HCT116 (cell line): ENCODE measurements at regions not wholly inside any gene's neighbourhood (a gene's known extent, or its start where the extent isn't known, plus 50 kb on each side); places are given as distances from the start of the nearest gene placed in this dataset.

Experiments used
- ATAC-seq: fragments of 200-7000 bp; cut with Tn5 transposase; 2 replicates; pipeline ENCODE4 v1.9.1; 2020; ENCODE audit warnings: mild to moderate bottlenecking, moderate library complexity
- BruUV-seq: library from RNA; stranded (reverse); fragments of 400-500 nt; replicated peaks from 2 replicates; lab custom pipeline; 2021; lab: Mats Ljungman, UMichigan
- CTCF ChIA-PET: fragments of 300-600 bp; sonication (Branson Sonifier 250); formaldehyde crosslinking; loops from one replicate; lab custom pipeline; 2021; ENCODE audit warnings: antibody characterized with exemption; lab: Charles Lee
- POLR2A ChIA-PET: fragments of 300-600, 350-600 bp; sonication (Branson Sonifier 250); formaldehyde crosslinking; loops from one replicate; lab custom pipeline; 2021; ENCODE audit warnings: antibody characterized with exemption; lab: Charles Lee
- RAD21 ChIA-PET, 2 experiments: fragments of 300-600 bp; sonication (Branson Sonifier 250); formaldehyde crosslinking; loops; one replicate each; lab custom pipeline; 2023; ENCODE audit warnings: low total read pairs in 2 of 2; ENCODE audit not compliant: uncharacterized antibody in 2 of 2, unreplicated experiment in 2 of 2, low non-redundant PET in 1 of 2; lab: Charles Lee
- DNase-seq: peaks from one replicate; pipeline ENCODE4 v3.0.0-alpha.2; 2010; ENCODE audit warnings: low read depth, low spot score
- H2AFZ ChIP-seq: fragments of 200-600 bp; shearing (Covaris generic), sonication (generic); 2 replicates; pipeline ENCODE4 v1.6.1; 2017; ENCODE audit warnings: low read depth, mixed run types, mixed read lengths, antibody characterized with exemption, low read length; ENCODE audit not compliant: poor library complexity, severe bottlenecking
- H3K27ac ChIP-seq: 2 replicates; pipeline ENCODE4 v1.5.1; 2012; ENCODE audit warnings: low read depth, low read length
- H3K27me3 ChIP-seq: fragments of 200-600 bp; sonication (generic); 2 replicates; pipeline ENCODE4 v1.6.1; 2016; ENCODE audit warnings: mixed run types, low read length, mixed read lengths; ENCODE audit not compliant: insufficient read depth
- H3K36me3 ChIP-seq, 2 experiments: fragments of 200-500 bp in 1 of 2; fragments of 200-600 bp in 1 of 2; sonication (Bioruptor generic) in 1 of 2; sonication (generic) in 1 of 2; 2 replicates each; pipeline versions ENCODE4 v1.5.1 to v1.6.1; 2014 to 2016; ENCODE audit warnings: low read length in 2 of 2, inconsistent platforms in 1 of 2, mixed read lengths in 1 of 2, mixed run types in 1 of 2; ENCODE audit not compliant: insufficient read depth in 2 of 2, control insufficient read depth in 1 of 2
- H3K4me1 ChIP-seq, 2 experiments: fragments of 200-600 bp in 1 of 2; sonication (generic) in 1 of 2; 2 replicates each; pipeline versions ENCODE4 v1.5.1 to v1.6.1; 2012 to 2017; ENCODE audit warnings: low read length in 2 of 2, inconsistent platforms in 1 of 2, mild to moderate bottlenecking in 1 of 2, mixed read lengths in 1 of 2, mixed run types in 1 of 2, moderate library complexity in 1 of 2; ENCODE audit not compliant: insufficient read depth in 2 of 2, control insufficient read depth in 1 of 2
- H3K4me2 ChIP-seq: fragments of 200-600 bp; sonication (generic); 2 replicates; pipeline ENCODE4 v1.6.1; 2017; ENCODE audit warnings: mixed run types, low read length, mixed read lengths
- H3K4me3 ChIP-seq, 2 experiments: fragments of 200-600 bp in 1 of 2; sonication (generic) in 1 of 2; replicated peaks in 1 of 2; 2 replicates each; pipeline ENCODE4 v1.5.1; 2011 to 2016; ENCODE audit warnings: low read length in 2 of 2, control low read depth in 1 of 2, low read depth in 1 of 2, mild to moderate bottlenecking in 1 of 2, mixed read lengths in 1 of 2, mixed run types in 1 of 2
- H3K79me2 ChIP-seq: fragments of 200-600 bp; sonication (generic); 2 replicates; pipeline ENCODE4 v1.6.1; 2017; ENCODE audit warnings: mild to moderate bottlenecking, mixed run types, low read length, moderate library complexity, mixed read lengths; ENCODE audit not compliant: insufficient read depth
- H3K9ac ChIP-seq: fragments of 200-600 bp; sonication (generic); 2 replicates; pipeline ENCODE4 v1.6.1; 2016; ENCODE audit warnings: low read length, mixed read lengths
- H3K9me2 ChIP-seq: fragments of 200-600 bp; sonication (generic), shearing (Covaris generic); 2 replicates; pipeline ENCODE4 v1.6.1; 2017; ENCODE audit warnings: mixed run types, mild to moderate bottlenecking, moderate library complexity; ENCODE audit not compliant: insufficient read depth
- H3K9me3 ChIP-seq, 2 experiments: fragments of 200-500 bp in 1 of 2; fragments of 200-600 bp in 1 of 2; sonication (Bioruptor generic) in 1 of 2; sonication (generic) in 1 of 2; 2 replicates each; pipeline ENCODE4 v1.6.1; 2014 to 2017; ENCODE audit warnings: low read length in 2 of 2, mixed read lengths in 2 of 2, inconsistent platforms in 1 of 2, low read depth in 1 of 2, mild to moderate bottlenecking in 1 of 2, mixed run types in 1 of 2, moderate library complexity in 1 of 2; ENCODE audit not compliant: control insufficient read depth in 1 of 2, insufficient read depth in 1 of 2
- H4K20me1 ChIP-seq: fragments of 200-600 bp; sonication (generic), shearing (Covaris generic); 2 replicates; pipeline ENCODE4 v1.6.1; 2017; ENCODE audit warnings: mixed run types, mild to moderate bottlenecking, moderate library complexity; ENCODE audit not compliant: insufficient read depth
- CBX3 ChIP-seq: IDR thresholded peaks from 2 replicates; pipeline ENCODE4 v1.6.1; 2012; ENCODE audit warnings: low read depth
- CEBPB ChIP-seq: IDR thresholded peaks from 2 replicates; pipeline ENCODE4 v1.6.1; 2012; ENCODE audit warnings: low read depth
- EGR1 ChIP-seq: IDR thresholded peaks from 2 replicates; pipeline ENCODE4 v1.6.1; 2012; ENCODE audit warnings: low read depth
- ELF1 ChIP-seq: IDR thresholded peaks from 2 replicates; pipeline ENCODE4 v1.6.1; 2012; ENCODE audit warnings: low read depth, borderline replicate concordance
- EZH2 ChIP-seq: fragments of 200-600 bp; sonication (generic); IDR thresholded peaks from 2 replicates; pipeline ENCODE4 v1.6.1; 2017; ENCODE audit warnings: antibody characterized with exemption, mixed run types
- EZH2phosphoT487 ChIP-seq: fragments of 200-600 bp; IDR thresholded peaks from 2 replicates; pipeline ENCODE4 v1.6.1; 2018; ENCODE audit warnings: antibody characterized with exemption, borderline replicate concordance
- FOSL1 ChIP-seq: IDR thresholded peaks from 2 replicates; pipeline ENCODE4 v1.6.1; 2012; ENCODE audit warnings: low read depth
- JUND ChIP-seq: IDR thresholded peaks from 2 replicates; pipeline ENCODE4 v1.6.1; 2012
- POLR2A ChIP-seq: IDR thresholded peaks from 2 replicates; pipeline ENCODE4 v1.7.0; 2011; ENCODE audit warnings: borderline replicate concordance; ENCODE audit not compliant: insufficient read depth, insufficient read length; ENCODE audit errors: extremely low read depth
- POLR2AphosphoS5 ChIP-seq: IDR thresholded peaks from 2 replicates; pipeline ENCODE4 v1.6.1; 2011; ENCODE audit warnings: mild to moderate bottlenecking, low read depth, low read length, moderate library complexity
- RAD21 ChIP-seq: IDR thresholded peaks from 2 replicates; pipeline ENCODE4 v1.6.1; 2012; ENCODE audit warnings: low read depth, mild to moderate bottlenecking
- SIN3A ChIP-seq: IDR thresholded peaks from 2 replicates; pipeline ENCODE4 v1.6.1; 2012; ENCODE audit warnings: low read depth
- ZFX ChIP-seq: fragments of 450-650 bp; IDR thresholded peaks from 2 replicates; pipeline ENCODE4 v1.6.1; 2017
- ZNF274 ChIP-seq: fragments of 200-500 bp; sonication (Bioruptor generic); IDR thresholded peaks from 2 replicates; pipeline ENCODE4 v1.6.1; 2014; ENCODE audit warnings: mild to moderate bottlenecking, low read depth, low read length, inconsistent platforms
- intact Hi-C: fragments of 100-400 bp; cut with micrococcal nuclease; formaldehyde crosslinking; loops from 2 replicates; pipeline ENCODE4 v1.10.0; 2022
- TF ChIP-seq, protein P1 (sequence below): IDR thresholded peaks from 2 replicates; pipeline ENCODE4 v1.6.1; 2012
- TF ChIP-seq, protein P2 (sequence below), 3 experiments: fragments of 200-600 bp in 1 of 3; sonication (generic) in 1 of 3; IDR thresholded peaks in 2 of 3; conservative IDR thresholded peaks in 1 of 3; 2 replicates each; pipeline ENCODE4 v1.5.1; 2012 to 2017; ENCODE audit warnings: low read depth in 2 of 3, low read length in 2 of 3, antibody characterized with exemption in 1 of 3, borderline replicate concordance in 1 of 3, control low read depth in 1 of 3, mild to moderate bottlenecking in 1 of 3, mixed read lengths in 1 of 3, mixed run types in 1 of 3, moderate library complexity in 1 of 3; ENCODE audit not compliant: insufficient read depth in 1 of 3
- TF ChIP-seq, protein P3 (sequence below): IDR thresholded peaks from 2 replicates; pipeline ENCODE4 v1.6.1; 2012
- TF ChIP-seq, protein P4 (sequence below): IDR thresholded peaks from 2 replicates; pipeline ENCODE4 v1.6.1; 2012; ENCODE audit warnings: low read depth
- TF ChIP-seq, protein P5 (sequence below): IDR thresholded peaks from 2 replicates; pipeline ENCODE4 v1.6.1; 2011; ENCODE audit warnings: mild to moderate bottlenecking, low read length, moderate library complexity; ENCODE audit not compliant: insufficient replicate concordance; ENCODE audit errors: extremely low read depth

DNA sequence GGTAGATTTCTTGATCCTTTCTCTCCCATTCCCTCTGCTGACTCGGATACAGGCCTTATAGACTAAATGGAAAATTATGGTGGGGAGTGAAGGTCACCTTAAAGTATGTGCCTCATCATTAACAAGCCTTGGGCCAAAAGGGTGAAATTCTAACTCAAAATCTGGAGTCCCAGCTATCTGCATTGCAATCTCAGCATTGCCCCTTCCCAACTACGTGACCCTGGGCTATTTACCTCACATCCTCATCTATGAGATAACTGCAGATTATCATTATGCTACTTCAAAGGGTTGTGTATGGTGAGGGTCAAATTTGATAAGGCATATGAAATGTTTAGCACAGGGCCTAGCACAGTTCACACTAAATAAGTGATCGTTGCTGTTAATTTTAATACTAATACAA lies 147.7 kb downstream of the WNT5A start:
- Histone ChIP-seq H3K36me3 (no peaks in the 10 kb centered on the region), H3K4me3 (no peak overlapping the region), H3K27me3 (no peaks in the 10 kb centered on the region), H3K9me2 (no peaks in the 10 kb centered on the region), H4K20me1 (no peaks in the 10 kb centered on the region), H2AFZ (no peak overlapping the region), H3K4me2 (no peak overlapping the region), H3K79me2 (no peaks in the 10 kb centered on the region), H3K9me3 (peaks cover 5 to 7% of the 10 kb centered on the region in 2 experiments; a peak in 2 of 4 replicates), H3K9ac (no peak overlapping the region), H3K27ac (no peak overlapping the region), H3K4me1 (no peaks in the 10 kb centered on the region)
- CTCF ChIA-PET: no interaction called here
- POLR2A ChIA-PET: no interaction called here
- RAD21 ChIA-PET: no interaction called here
- ATAC-seq (no peak), DNase-seq (no peak)
- intact Hi-C loops: no loop called here
- BruUV-seq: no TSS peak
- TF ChIP-seq ZFX (no peak), RAD21 (no peak), EZH2phosphoT487 (no peak), CBX3 (no peak), CEBPB (no peak), EZH2 (no peak), ELF1 (no peak), JUND (no peak), SIN3A (no peak), FOSL1 (no peak), EGR1 (no peak), ZNF274 (no peak), POLR2AphosphoS5 (no peak), POLR2A (no peak)
- TF ChIP-seq, protein P1, sequence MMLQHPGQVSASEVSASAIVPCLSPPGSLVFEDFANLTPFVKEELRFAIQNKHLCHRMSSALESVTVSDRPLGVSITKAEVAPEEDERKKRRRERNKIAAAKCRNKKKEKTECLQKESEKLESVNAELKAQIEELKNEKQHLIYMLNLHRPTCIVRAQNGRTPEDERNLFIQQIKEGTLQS: no peak
- TF ChIP-seq, protein P2, sequence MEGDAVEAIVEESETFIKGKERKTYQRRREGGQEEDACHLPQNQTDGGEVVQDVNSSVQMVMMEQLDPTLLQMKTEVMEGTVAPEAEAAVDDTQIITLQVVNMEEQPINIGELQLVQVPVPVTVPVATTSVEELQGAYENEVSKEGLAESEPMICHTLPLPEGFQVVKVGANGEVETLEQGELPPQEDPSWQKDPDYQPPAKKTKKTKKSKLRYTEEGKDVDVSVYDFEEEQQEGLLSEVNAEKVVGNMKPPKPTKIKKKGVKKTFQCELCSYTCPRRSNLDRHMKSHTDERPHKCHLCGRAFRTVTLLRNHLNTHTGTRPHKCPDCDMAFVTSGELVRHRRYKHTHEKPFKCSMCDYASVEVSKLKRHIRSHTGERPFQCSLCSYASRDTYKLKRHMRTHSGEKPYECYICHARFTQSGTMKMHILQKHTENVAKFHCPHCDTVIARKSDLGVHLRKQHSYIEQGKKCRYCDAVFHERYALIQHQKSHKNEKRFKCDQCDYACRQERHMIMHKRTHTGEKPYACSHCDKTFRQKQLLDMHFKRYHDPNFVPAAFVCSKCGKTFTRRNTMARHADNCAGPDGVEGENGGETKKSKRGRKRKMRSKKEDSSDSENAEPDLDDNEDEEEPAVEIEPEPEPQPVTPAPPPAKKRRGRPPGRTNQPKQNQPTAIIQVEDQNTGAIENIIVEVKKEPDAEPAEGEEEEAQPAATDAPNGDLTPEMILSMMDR (IDR thresholded peaks at IDR 0.05 in 2 of 3, conservative IDR thresholded peaks at IDR 0.05 in 1 of 3; ENCODE audit: borderline replicate concordance in 1 of 3, insufficient read depth in 1 of 3, low read depth in 2 of 3, low read length in 2 of 3): no peak
- TF ChIP-seq, protein P3, sequence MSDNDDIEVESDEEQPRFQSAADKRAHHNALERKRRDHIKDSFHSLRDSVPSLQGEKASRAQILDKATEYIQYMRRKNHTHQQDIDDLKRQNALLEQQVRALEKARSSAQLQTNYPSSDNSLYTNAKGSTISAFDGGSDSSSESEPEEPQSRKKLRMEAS: no peak
- TF ChIP-seq, protein P4, sequence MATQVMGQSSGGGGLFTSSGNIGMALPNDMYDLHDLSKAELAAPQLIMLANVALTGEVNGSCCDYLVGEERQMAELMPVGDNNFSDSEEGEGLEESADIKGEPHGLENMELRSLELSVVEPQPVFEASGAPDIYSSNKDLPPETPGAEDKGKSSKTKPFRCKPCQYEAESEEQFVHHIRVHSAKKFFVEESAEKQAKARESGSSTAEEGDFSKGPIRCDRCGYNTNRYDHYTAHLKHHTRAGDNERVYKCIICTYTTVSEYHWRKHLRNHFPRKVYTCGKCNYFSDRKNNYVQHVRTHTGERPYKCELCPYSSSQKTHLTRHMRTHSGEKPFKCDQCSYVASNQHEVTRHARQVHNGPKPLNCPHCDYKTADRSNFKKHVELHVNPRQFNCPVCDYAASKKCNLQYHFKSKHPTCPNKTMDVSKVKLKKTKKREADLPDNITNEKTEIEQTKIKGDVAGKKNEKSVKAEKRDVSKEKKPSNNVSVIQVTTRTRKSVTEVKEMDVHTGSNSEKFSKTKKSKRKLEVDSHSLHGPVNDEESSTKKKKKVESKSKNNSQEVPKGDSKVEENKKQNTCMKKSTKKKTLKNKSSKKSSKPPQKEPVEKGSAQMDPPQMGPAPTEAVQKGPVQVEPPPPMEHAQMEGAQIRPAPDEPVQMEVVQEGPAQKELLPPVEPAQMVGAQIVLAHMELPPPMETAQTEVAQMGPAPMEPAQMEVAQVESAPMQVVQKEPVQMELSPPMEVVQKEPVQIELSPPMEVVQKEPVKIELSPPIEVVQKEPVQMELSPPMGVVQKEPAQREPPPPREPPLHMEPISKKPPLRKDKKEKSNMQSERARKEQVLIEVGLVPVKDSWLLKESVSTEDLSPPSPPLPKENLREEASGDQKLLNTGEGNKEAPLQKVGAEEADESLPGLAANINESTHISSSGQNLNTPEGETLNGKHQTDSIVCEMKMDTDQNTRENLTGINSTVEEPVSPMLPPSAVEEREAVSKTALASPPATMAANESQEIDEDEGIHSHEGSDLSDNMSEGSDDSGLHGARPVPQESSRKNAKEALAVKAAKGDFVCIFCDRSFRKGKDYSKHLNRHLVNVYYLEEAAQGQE: no peak
- TF ChIP-seq, protein P5, sequence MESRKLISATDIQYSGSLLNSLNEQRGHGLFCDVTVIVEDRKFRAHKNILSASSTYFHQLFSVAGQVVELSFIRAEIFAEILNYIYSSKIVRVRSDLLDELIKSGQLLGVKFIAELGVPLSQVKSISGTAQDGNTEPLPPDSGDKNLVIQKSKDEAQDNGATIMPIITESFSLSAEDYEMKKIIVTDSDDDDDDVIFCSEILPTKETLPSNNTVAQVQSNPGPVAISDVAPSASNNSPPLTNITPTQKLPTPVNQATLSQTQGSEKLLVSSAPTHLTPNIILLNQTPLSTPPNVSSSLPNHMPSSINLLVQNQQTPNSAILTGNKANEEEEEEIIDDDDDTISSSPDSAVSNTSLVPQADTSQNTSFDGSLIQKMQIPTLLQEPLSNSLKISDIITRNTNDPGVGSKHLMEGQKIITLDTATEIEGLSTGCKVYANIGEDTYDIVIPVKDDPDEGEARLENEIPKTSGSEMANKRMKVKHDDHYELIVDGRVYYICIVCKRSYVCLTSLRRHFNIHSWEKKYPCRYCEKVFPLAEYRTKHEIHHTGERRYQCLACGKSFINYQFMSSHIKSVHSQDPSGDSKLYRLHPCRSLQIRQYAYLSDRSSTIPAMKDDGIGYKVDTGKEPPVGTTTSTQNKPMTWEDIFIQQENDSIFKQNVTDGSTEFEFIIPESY: no peak
